Neutrophil (primary cell): ENCODE measurements at regions not wholly inside any gene's neighbourhood (a gene's known extent, or its start where the extent isn't known, plus 50 kb on each side); places are given as distances from the start of the nearest gene placed in this dataset.

ENCODE experiments used
- H3K27ac ChIP-seq: fragments of 200-600 bp; sonication (generic); 2 replicates; pipeline ENCODE4 v1.5.1; 2016; ENCODE audit warnings: mild to moderate bottlenecking, moderate library complexity
- H3K27me3 ChIP-seq: fragments of 200-600 bp; sonication (generic); 2 replicates; pipeline ENCODE4 v1.6.0; 2016; ENCODE audit warnings: mild to moderate bottlenecking
- H3K36me3 ChIP-seq: fragments of 200-600 bp; sonication (generic); 2 replicates; pipeline ENCODE4 v1.5.1; 2017
- H3K4me1 ChIP-seq, 2 experiments: fragments of 200-600 bp in 1 of 2; sonication (generic) in 1 of 2; 1 replicate in 1 of 2; 2 replicates in 1 of 2; pipeline versions ENCODE4 v1.5.1 to v1.6.1; 2013 to 2016; ENCODE audit warnings: low read depth in 1 of 2, low read length in 1 of 2, mild to moderate bottlenecking in 1 of 2, moderate library complexity in 1 of 2; ENCODE audit not compliant: control insufficient read depth in 1 of 2, insufficient read depth in 1 of 2
- H3K4me3 ChIP-seq, 2 experiments: fragments of 200-600 bp in 1 of 2; sonication (generic) in 1 of 2; 1 replicate in 1 of 2; 2 replicates in 1 of 2; pipeline ENCODE4 v1.5.1; 2013 to 2016; ENCODE audit warnings: low read depth in 1 of 2, low read length in 1 of 2, mild to moderate bottlenecking in 1 of 2, moderate library complexity in 1 of 2
- H3K9me3 ChIP-seq: fragments of 200-600 bp; sonication (generic); 2 replicates; pipeline ENCODE4 v1.5.1; 2016
- TF ChIP-seq, protein P1 (sequence below): fragments of 200-600 bp; sonication (generic); IDR thresholded peaks from 2 replicates; pipeline ENCODE4 v1.5.1; 2016; ENCODE audit warnings: antibody characterized with exemption

DNA sequence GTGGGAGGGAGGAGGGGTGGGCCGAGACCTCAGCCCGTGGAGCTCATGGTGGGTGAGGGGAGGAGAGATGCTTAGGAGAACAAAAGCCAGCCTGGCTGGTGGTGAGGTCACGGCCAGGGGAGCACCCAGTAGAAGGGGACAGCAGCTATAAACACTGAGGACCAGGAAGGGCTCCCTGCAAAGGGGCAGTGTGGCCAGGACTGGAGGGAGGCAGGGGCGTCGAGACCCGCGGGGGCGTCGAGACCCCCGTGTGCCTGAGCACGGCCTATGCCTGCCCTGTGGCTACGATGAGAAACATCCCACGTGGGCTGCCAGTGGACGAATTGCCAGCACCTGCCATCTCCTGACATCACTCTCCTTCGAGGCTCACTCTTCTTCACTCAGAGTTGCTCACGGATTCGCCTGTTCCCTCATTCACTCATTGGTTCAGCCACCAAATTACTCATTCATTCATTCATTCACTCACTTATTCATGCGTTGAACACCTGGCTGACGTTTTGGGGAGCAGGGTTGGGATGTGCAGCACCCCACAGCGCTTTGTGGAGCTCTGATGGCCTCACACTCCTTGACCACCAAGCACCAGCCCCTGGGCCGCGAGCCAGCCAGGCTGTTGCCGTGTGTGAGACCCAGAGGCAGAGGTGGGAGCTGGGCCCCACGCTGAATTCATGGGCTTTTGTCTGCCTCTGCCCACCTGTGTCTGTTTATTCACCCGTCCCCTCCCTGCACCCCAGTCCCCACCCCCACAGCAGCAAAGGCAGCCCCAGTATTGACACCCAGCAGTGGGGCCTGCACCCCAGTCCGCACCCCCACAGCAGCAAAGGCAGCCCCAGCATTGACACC, 61.2 kb upstream of the BHLHE23 start:
- H3K27me3 ChIP-seq = peaks cover 44% of the 10 kb centered on the region
- no peak overlapping the region for H3K4me3 ChIP-seq
- H3K36me3 ChIP-seq = no peaks in the 10 kb centered on the region
- no peak overlapping the region for H3K27ac ChIP-seq
- no peaks in the 10 kb centered on the region for H3K4me1 ChIP-seq
- TF ChIP-seq, protein P1, sequence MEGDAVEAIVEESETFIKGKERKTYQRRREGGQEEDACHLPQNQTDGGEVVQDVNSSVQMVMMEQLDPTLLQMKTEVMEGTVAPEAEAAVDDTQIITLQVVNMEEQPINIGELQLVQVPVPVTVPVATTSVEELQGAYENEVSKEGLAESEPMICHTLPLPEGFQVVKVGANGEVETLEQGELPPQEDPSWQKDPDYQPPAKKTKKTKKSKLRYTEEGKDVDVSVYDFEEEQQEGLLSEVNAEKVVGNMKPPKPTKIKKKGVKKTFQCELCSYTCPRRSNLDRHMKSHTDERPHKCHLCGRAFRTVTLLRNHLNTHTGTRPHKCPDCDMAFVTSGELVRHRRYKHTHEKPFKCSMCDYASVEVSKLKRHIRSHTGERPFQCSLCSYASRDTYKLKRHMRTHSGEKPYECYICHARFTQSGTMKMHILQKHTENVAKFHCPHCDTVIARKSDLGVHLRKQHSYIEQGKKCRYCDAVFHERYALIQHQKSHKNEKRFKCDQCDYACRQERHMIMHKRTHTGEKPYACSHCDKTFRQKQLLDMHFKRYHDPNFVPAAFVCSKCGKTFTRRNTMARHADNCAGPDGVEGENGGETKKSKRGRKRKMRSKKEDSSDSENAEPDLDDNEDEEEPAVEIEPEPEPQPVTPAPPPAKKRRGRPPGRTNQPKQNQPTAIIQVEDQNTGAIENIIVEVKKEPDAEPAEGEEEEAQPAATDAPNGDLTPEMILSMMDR = no peak
- no peaks in the 10 kb centered on the region for H3K9me3 ChIP-seq

DNA sequence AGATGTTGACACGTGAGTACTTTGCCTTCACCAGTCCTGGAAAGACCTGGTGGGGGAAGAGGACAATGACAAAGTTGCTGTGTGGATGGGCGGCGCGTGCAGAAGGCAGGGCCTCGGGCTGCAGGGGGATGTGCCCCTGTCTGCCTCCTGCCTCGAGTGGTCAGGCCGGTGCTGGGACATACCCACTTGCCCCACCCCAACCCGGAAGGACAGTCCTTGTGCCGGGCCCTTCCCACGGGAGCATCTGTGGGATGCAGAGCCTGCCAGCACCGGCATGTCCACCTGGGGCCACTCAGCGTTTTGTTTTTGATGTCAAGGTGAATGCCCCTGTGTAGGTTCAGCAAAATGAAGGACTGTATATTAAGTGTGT, 60.5 kb upstream of the BHLHE23 start:
- TF ChIP-seq, protein P1 = no peak
- Histone ChIP-seq H3K36me3 (no peaks in the 10 kb centered on the region), H3K27ac (no peak overlapping the region), H3K27me3 (peaks cover 37% of the 10 kb centered on the region), H3K4me3 (no peak overlapping the region), H3K4me1 (no peaks in the 10 kb centered on the region), H3K9me3 (no peaks in the 10 kb centered on the region)

DNA sequence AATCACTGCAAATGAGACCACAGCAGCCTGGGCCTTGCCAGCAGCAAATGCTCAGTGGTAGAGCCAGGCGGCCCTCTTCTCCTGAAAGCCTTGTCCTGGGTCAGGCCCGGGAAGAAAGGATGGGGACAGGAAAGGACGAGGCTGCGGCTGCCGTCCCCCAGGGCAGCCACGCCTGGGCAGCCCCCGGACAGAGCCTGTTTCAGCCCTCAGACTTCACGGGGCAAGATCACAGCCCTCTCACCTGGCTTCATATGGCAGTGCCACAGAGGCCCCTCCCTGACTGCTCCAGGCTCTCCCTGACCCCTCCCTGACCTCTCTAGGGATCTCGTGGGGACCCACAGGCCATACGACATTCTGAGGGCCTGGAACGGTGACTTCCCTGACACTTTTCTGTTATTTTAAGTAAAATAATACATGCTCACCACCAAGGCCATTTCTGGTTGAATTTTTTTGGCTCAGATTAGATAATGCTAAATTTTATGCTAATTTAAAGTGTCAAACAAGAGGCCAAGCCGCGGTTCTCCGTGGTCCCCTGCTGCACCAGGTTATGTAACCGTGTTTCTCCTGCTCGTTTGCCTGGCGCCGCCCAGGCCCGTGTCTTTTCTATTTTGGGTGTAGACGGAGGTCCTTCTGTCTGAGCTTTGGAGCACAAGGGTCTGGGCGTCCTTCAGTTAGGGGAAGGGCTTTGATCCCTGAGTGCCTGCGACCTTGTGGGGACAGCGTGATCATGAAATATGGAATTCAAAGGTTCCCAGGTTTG, 59.9 kb upstream of the BHLHE23 start:
- H3K27ac ChIP-seq = no peak overlapping the region
- no peaks in the 10 kb centered on the region for H3K36me3 ChIP-seq
- no peaks in the 10 kb centered on the region for H3K4me1 ChIP-seq
- peaks cover 32% of the 10 kb centered on the region for H3K27me3 ChIP-seq
- TF ChIP-seq, protein P1 = no peak
- no peaks in the 10 kb centered on the region for H3K9me3 ChIP-seq
- no peak overlapping the region for H3K4me3 ChIP-seq

DNA sequence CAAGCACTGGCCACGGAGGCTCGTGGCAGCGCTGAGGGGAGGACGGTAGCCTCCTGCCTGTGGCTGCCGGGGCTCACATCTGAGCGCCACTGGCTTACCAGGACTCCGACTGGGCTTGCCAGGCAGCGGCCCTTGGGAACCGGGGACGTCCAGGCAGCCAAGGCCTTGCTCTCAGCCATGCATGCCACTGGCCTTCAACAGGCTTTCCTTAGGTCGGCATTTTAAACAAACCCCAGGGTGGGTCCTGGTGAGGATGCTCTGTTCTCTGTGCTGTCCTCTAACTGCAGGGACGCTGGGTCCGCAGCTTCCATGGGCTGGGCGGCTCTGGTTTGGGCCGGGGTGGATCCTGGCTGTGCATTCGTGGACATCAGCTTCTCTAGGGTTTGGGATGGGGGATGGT, 59.1 kb upstream of the BHLHE23 start:
- H3K36me3 ChIP-seq = no peaks in the 10 kb centered on the region
- H3K4me3 ChIP-seq = no peak overlapping the region
- no peaks in the 10 kb centered on the region for H3K9me3 ChIP-seq
- H3K27ac ChIP-seq = no peak overlapping the region
- TF ChIP-seq, protein P1 = no peak
- H3K27me3 ChIP-seq = peaks cover 24% of the 10 kb centered on the region
- no peaks in the 10 kb centered on the region for H3K4me1 ChIP-seq

DNA sequence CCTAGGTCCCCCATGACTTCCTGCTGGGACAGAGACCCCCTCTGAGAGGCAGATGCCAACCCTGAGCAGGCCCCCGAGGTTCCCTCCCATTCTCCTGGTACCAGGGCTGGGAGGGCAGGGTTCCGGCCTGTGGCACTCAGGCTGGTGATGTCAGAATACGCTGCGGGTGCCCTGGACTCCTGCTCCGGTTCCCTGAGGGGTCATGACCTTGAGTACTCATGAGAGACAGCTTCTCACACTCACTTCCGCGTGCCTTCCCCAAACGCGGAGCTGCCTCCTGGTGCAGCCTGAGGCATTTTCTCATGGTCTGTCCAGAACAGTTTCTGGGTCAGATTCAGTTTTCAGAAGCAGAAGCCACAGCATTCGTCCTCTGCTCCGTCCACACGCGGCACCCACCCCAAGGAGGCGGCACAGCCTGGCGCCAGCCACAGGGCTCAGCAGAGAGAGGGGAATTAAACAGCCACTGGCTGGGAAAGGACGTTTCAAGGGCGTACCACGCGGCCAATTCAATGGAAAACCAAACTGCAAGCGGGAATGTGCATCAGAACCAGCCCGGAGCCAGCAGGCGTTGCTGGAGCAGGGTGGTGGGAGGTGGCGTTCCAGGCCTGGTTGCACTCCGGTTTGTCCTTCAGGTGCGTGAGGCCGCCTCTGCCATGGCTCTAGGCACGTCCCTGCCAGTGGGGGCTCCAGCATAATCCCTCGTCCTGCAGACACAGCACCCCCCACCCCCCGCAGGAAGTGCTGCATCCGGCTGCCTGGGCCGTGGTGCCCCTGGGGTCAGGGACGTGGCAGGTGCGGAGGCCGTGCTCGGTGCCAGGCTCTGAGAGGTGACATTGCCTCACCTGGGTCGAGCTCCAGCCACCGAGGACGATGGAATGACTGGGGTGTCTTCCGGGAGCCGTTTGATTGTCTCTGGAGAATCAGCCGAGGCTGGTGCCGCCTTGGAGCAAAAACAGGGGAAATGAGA, 58.3 kb upstream of the BHLHE23 start:
- H3K4me3 ChIP-seq = no peak overlapping the region
- peaks cover 15% of the 10 kb centered on the region for H3K27me3 ChIP-seq
- H3K4me1 ChIP-seq = no peaks in the 10 kb centered on the region
- no peaks in the 10 kb centered on the region for H3K9me3 ChIP-seq
- TF ChIP-seq, protein P1 = no peak
- H3K36me3 ChIP-seq = no peaks in the 10 kb centered on the region
- H3K27ac ChIP-seq = no peak overlapping the region
